ENCODE measurements at regions not wholly inside any gene's neighbourhood (a gene's known extent, or its start where the extent isn't known, plus 50 kb on each side); places are given as distances from the start of the nearest gene placed in this dataset.
"Not testable (repeated sequence)": the region's sequence is repeated elsewhere in the genome, so short reads cannot be mapped to it uniquely, and the experiment has no call there.

GRCh38 chr4:81326581-81326980 lies 111.6 kb upstream of the PRKG2 start:
- intact Hi-C loops (cut with DNase I): no loop called here
- no peak for DNase-seq (ENCODE audit: low spot score)

GRCh38 chr4:81324594-81324993 lies 109.6 kb upstream of the PRKG2 start:
- intact Hi-C loops (cut with DNase I); DNase-seq (ENCODE audit: low spot score): not testable (repeated sequence)

GRCh38 chr4:81319657-81320056 lies 104.6 kb upstream of the PRKG2 start:
- intact Hi-C loops (cut with DNase I): no loop called here
- no peak for DNase-seq (ENCODE audit: low spot score)

- DNase-seq (ENCODE audit: low spot score): no peak
Measured at GRCh38 chr4:81314897-81315470, 100.0 kb upstream of the PRKG2 start.

GRCh38 chr4:81314196-81314896 lies 99.3 kb upstream of the PRKG2 start:
- intact Hi-C loops (cut with DNase I): no loop called here

More at GRCh38 chr4:81314897-81315470, 100.0 kb upstream of the PRKG2 start:
- intact Hi-C loops (cut with DNase I): no loop called here

GRCh38 chr4:81307991-81308390 lies 93.0 kb upstream of the PRKG2 start:
- no peak for DNase-seq (ENCODE audit: low spot score)

More at GRCh38 chr4:81314196-81314896, 99.3 kb upstream of the PRKG2 start:
- no peak for DNase-seq (ENCODE audit: low spot score)

GRCh38 chr4:81304871-81305270 lies 89.8 kb upstream of the PRKG2 start:
- intact Hi-C loops (cut with DNase I): no loop called here

More at GRCh38 chr4:81307991-81308390, 93.0 kb upstream of the PRKG2 start:
- intact Hi-C loops (cut with DNase I): loop anchor here in 1 of 2 donors (2.0 kb wide), 1 partner anchor 59 kb away; no protein-coding TSS in a partner anchor

GRCh38 chr4:81300352-81300751 lies 85.3 kb upstream of the PRKG2 start:
- DNase-seq (ENCODE audit: low spot score); intact Hi-C loops (cut with DNase I): not testable (repeated sequence)

More at GRCh38 chr4:81304871-81305270, 89.8 kb upstream of the PRKG2 start:
- no peak for DNase-seq (ENCODE audit: low spot score)

- DNase-seq (ENCODE audit: low spot score): no peak
- intact Hi-C loops (cut with DNase I): no loop called here
Measured at GRCh38 chr4:81290813-81291212, 75.8 kb upstream of the PRKG2 start.

GRCh38 chr4:81287101-81287500 lies 72.1 kb upstream of the PRKG2 start:
- no peak for DNase-seq (ENCODE audit: low spot score)
- intact Hi-C loops (cut with DNase I): no loop called here

GRCh38 chr4:81282131-81282530 lies 67.1 kb upstream of the PRKG2 start:
- DNase-seq (ENCODE audit: low spot score): no peak
- intact Hi-C loops (cut with DNase I): no loop called here

GRCh38 chr4:81274460-81274859 lies 59.4 kb upstream of the PRKG2 start:
- no peak for DNase-seq (ENCODE audit: low spot score)
- intact Hi-C loops (cut with DNase I): no loop called here

GRCh38 chr4:81272671-81273070 lies 57.6 kb upstream of the PRKG2 start:
- DNase-seq (ENCODE audit: low spot score): no peak
- intact Hi-C loops (cut with DNase I): no loop called here
